ENCODE measurements at regions not wholly inside any gene's neighbourhood (a gene's known extent, or its start where the extent isn't known, plus 50 kb on each side); places are given as distances from the start of the nearest gene placed in this dataset.

DNA sequence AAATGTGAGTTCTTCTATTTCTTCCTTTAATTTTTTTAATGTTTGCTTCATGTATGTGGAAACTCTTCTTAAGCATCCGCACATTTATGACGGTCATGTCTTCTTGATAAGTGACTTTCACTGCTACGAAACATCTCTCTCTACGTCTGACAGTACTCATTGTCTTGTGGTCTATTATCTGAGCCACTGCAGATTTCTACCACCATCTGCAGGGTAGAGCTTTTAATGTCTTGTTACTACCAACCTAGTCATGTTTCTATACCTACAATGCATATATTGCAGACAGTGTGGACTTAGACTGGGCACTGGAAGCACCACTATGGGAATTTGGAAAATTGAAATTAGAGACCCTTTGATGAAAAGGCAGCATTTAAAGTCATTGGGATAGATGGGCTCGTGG, 75.4 kb upstream of the ARHGEF7 start:
- Histone ChIP-seq H3K4me1 (ENCODE audit: control insufficient read depth, extremely low read depth, insufficient read depth, low read length) (no peaks in the 10 kb centered on the region), H3K9ac (replicated peaks; ENCODE audit: extremely low read depth, insufficient read depth, low read length) (no peak overlapping the region), H3K79me2 (ENCODE audit: control insufficient read depth, insufficient read depth, low read length) (no peaks in the 10 kb centered on the region), H3K9me1 (replicated peaks; ENCODE audit: control insufficient read depth, extremely low read depth, insufficient read depth, low read length) (no peaks in the 10 kb centered on the region), H3K27ac (ENCODE audit: insufficient read depth, low read depth, low read length) (no peak overlapping the region), H3K27me3 (ENCODE audit: control insufficient read depth in 2 of 2, insufficient read depth in 2 of 2, low read length in 2 of 2) (peaks cover 3 to 5% of the 10 kb centered on the region in 2 experiments), H3K4me2 (ENCODE audit: insufficient read depth, low read length) (no peak overlapping the region), H2AFZ (ENCODE audit: low read depth, low read length) (no peak overlapping the region), H3K36me3 (ENCODE audit: control insufficient read depth in 2 of 2, extremely low read depth in 1 of 2, insufficient read depth in 2 of 2, low read length in 2 of 2) (no peaks in the 10 kb centered on the region), H4K20me1 (replicated peaks; ENCODE audit: control insufficient read depth, extremely low read depth, insufficient read depth, low read length) (no peaks in the 10 kb centered on the region), H3K9me3 (replicated peaks; ENCODE audit: control insufficient read depth, insufficient read depth, low read length) (no peaks in the 10 kb centered on the region), H3K4me3 (replicated peaks in 1 of 3; ENCODE audit: insufficient read depth in 1 of 3, low read depth in 1 of 3, low read length in 3 of 3) (no peak overlapping the region)
- TF ChIP-seq POLR2AphosphoS5 (IDR thresholded peaks at IDR 0.05; ENCODE audit: insufficient read depth, low read depth, low read length) (no peak), POLR2A (IDR thresholded peaks at IDR 0.05; ENCODE audit: low read depth, low read length) (no peak)
- DNase-seq (ENCODE audit: low read depth, low spot score) (no peak), FAIRE-seq (no peak)
- POLR2A ChIA-PET: no interaction called here
- BruUV-seq (replicated peaks): no TSS peak
- CTCF ChIA-PET: interaction anchor here (1.1 kb wide), 1 partner anchor 28 kb away, joined by 3 read pairs; no protein-coding TSS in a partner anchor
- intact Hi-C loops (cut with micrococcal nuclease) (no loop called here), dilution Hi-C loops (cut with MboI; ENCODE audit: extremely low pct_ligation_motif_present, low sequenced_read_pairs) (no loop called here)

DNA sequence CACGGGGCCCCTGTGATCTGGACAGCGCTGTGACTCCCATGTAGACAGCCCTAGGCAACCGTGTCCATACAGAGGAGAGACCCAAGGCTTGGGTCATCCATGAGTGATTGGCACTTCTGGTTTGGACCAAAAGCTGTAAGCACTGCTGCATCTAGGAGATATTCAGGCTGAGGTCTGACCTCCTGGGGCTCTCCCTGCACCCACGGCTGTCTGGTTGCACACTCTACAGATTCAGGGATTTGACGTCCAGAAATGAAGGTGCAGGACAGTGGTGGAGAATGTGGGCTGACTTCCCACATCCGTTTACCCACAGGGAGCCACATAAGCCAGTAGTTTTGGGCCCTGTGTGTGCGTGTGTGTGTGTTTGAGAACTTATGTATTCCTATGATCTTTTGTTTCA, 76.2 kb upstream of the ARHGEF7 start:
- H3K4me2 ChIP-seq (ENCODE audit: insufficient read depth, low read length): no peak overlapping the region
- H3K9ac ChIP-seq (replicated peaks; ENCODE audit: extremely low read depth, insufficient read depth, low read length): no peak overlapping the region
- TF ChIP-seq POLR2AphosphoS5 (IDR thresholded peaks at IDR 0.05; ENCODE audit: insufficient read depth, low read depth, low read length) (no peak), MYC (IDR thresholded peaks at IDR 0.05; ENCODE audit: low read depth, low read length) (no peak), POLR2A (IDR thresholded peaks at IDR 0.05; ENCODE audit: low read depth, low read length) (no peak), EZH2 (IDR thresholded peaks at IDR 0.05; ENCODE audit: borderline replicate concordance, low read depth, low read length, severe bottlenecking) (no peak), FOS (IDR thresholded peaks at IDR 0.05; ENCODE audit: borderline replicate concordance, insufficient read depth, low read length) (no peak), GATA2 (IDR thresholded peaks at IDR 0.05; ENCODE audit: insufficient read depth, insufficient read length, low read depth, low read length) (no peak), JUN (IDR thresholded peaks at IDR 0.05; ENCODE audit: borderline replicate concordance, insufficient read depth, insufficient read length, low read depth) (no peak)
- TF ChIP-seq, protein P1, sequence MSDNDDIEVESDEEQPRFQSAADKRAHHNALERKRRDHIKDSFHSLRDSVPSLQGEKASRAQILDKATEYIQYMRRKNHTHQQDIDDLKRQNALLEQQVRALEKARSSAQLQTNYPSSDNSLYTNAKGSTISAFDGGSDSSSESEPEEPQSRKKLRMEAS (IDR thresholded peaks at IDR 0.05; ENCODE audit: insufficient read depth, insufficient read length): no peak
- TF ChIP-seq, protein P2, sequence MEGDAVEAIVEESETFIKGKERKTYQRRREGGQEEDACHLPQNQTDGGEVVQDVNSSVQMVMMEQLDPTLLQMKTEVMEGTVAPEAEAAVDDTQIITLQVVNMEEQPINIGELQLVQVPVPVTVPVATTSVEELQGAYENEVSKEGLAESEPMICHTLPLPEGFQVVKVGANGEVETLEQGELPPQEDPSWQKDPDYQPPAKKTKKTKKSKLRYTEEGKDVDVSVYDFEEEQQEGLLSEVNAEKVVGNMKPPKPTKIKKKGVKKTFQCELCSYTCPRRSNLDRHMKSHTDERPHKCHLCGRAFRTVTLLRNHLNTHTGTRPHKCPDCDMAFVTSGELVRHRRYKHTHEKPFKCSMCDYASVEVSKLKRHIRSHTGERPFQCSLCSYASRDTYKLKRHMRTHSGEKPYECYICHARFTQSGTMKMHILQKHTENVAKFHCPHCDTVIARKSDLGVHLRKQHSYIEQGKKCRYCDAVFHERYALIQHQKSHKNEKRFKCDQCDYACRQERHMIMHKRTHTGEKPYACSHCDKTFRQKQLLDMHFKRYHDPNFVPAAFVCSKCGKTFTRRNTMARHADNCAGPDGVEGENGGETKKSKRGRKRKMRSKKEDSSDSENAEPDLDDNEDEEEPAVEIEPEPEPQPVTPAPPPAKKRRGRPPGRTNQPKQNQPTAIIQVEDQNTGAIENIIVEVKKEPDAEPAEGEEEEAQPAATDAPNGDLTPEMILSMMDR (IDR thresholded peaks at IDR 0.05; ENCODE audit: extremely low read depth in 1 of 2, insufficient read depth in 1 of 2, low read depth in 1 of 2, low read length in 2 of 2): no peak
- no TSS peak for BruUV-seq (replicated peaks)
- FAIRE-seq (no peak), DNase-seq (ENCODE audit: low read depth, low spot score) (no peak)
- no peak overlapping the region for H3K4me3 ChIP-seq (replicated peaks in 1 of 3; ENCODE audit: insufficient read depth in 1 of 3, low read depth in 1 of 3, low read length in 3 of 3)
- H3K4me1 ChIP-seq (ENCODE audit: control insufficient read depth, extremely low read depth, insufficient read depth, low read length): no peaks in the 10 kb centered on the region
- H2AFZ ChIP-seq (ENCODE audit: low read depth, low read length): no peak overlapping the region
- no peaks in the 10 kb centered on the region for H3K36me3 ChIP-seq (ENCODE audit: control insufficient read depth in 2 of 2, extremely low read depth in 1 of 2, insufficient read depth in 2 of 2, low read length in 2 of 2)
- peaks cover 3 to 5% of the 10 kb centered on the region in 2 experiments for H3K27me3 ChIP-seq (ENCODE audit: control insufficient read depth in 2 of 2, insufficient read depth in 2 of 2, low read length in 2 of 2)
- H3K79me2 ChIP-seq (ENCODE audit: control insufficient read depth, insufficient read depth, low read length): no peaks in the 10 kb centered on the region
- H3K9me3 ChIP-seq (replicated peaks; ENCODE audit: control insufficient read depth, insufficient read depth, low read length): no peaks in the 10 kb centered on the region
- H3K9me1 ChIP-seq (replicated peaks; ENCODE audit: control insufficient read depth, extremely low read depth, insufficient read depth, low read length): no peaks in the 10 kb centered on the region
- dilution Hi-C loops (cut with MboI; ENCODE audit: extremely low pct_ligation_motif_present, low sequenced_read_pairs) (no loop called here), intact Hi-C loops (cut with micrococcal nuclease) (no loop called here)
- ChIA-PET POLR2A (no interaction called here), CTCF (interaction anchor here (1.0 kb wide), 1 partner anchor 29 kb away, joined by 3 read pairs; no protein-coding TSS in a partner anchor)
- no peaks in the 10 kb centered on the region for H4K20me1 ChIP-seq (replicated peaks; ENCODE audit: control insufficient read depth, extremely low read depth, insufficient read depth, low read length)
- no peak overlapping the region for H3K27ac ChIP-seq (ENCODE audit: insufficient read depth, low read depth, low read length)

Data from endothelial cell of umbilical vein (primary cell).